Ishikawa (cell line): ENCODE measurements at regions not wholly inside any gene's neighbourhood (a gene's known extent, or its start where the extent isn't known, plus 50 kb on each side); places are given as distances from the start of the nearest gene placed in this dataset.

Experiments
- CEBPB ChIP-seq: IDR thresholded peaks from 2 replicates; pipeline ENCODE4 v1.6.1; 2012
- CREB1 ChIP-seq: IDR thresholded peaks from 2 replicates; pipeline ENCODE4 v1.6.1; 2012; ENCODE audit warnings: low read depth
- EGR1 ChIP-seq: IDR thresholded peaks from 2 replicates; pipeline ENCODE4 v1.6.1; 2012
- EP300 ChIP-seq: IDR thresholded peaks from 2 replicates; pipeline ENCODE4 v1.6.1; 2012; ENCODE audit warnings: borderline replicate concordance
- FOXM1 ChIP-seq: IDR thresholded peaks from 2 replicates; pipeline ENCODE4 v1.6.1; 2012; ENCODE audit warnings: low read depth, borderline replicate concordance
- NFIC ChIP-seq: IDR thresholded peaks from 2 replicates; pipeline ENCODE4 v1.6.1; 2012
- RAD21 ChIP-seq: IDR thresholded peaks from 2 replicates; pipeline ENCODE4 v1.6.1; 2012; ENCODE audit warnings: low read depth
- TAF1 ChIP-seq: IDR thresholded peaks from 2 replicates; pipeline ENCODE4 v1.6.1; 2012; ENCODE audit warnings: low read depth, mild to moderate bottlenecking
- TCF12 ChIP-seq: IDR thresholded peaks from 2 replicates; pipeline ENCODE4 v1.6.1; 2012; ENCODE audit warnings: low read depth
- TEAD4 ChIP-seq: IDR thresholded peaks from 2 replicates; pipeline ENCODE4 v1.6.1; 2012
- YY1 ChIP-seq: IDR thresholded peaks from 2 replicates; pipeline ENCODE4 v1.6.1; 2012; ENCODE audit warnings: low read depth
- ZBTB7A ChIP-seq: IDR thresholded peaks from 2 replicates; pipeline ENCODE4 v1.6.1; 2012; ENCODE audit warnings: low read depth
- TF ChIP-seq, protein P1 (sequence below): IDR thresholded peaks from 2 replicates; pipeline ENCODE4 v1.6.1; 2012
- TF ChIP-seq, protein P2 (sequence below): IDR thresholded peaks from 2 replicates; pipeline ENCODE4 v1.6.1; 2012; ENCODE audit warnings: low read depth, mild to moderate bottlenecking
- TF ChIP-seq, protein P3 (sequence below): IDR thresholded peaks from 2 replicates; pipeline ENCODE4 v1.6.1; 2012

DNA sequence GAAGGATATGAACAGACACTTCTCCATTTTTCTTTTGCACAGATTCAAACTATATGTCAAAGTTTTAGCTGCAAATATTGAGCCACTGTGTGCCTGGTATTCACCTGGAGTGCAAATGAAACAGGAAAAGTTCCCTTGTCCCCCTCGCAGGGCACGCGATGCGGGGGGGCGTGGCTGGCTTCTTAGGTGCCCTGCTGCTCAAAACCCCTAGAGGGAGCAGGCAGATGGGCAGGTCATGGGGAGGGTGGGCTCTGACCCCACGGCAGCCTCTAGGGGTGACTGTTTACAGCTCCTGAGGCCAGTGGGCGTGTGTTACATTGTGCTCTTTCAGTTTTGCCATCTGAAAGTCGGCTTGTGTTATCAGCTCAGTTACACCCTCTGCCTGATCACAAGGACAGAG, 931.2 kb upstream of the B3GALT2 start:
- TF ChIP-seq ZBTB7A (no peak), YY1 (no peak), EGR1 (no peak), CEBPB (no peak)

DNA sequence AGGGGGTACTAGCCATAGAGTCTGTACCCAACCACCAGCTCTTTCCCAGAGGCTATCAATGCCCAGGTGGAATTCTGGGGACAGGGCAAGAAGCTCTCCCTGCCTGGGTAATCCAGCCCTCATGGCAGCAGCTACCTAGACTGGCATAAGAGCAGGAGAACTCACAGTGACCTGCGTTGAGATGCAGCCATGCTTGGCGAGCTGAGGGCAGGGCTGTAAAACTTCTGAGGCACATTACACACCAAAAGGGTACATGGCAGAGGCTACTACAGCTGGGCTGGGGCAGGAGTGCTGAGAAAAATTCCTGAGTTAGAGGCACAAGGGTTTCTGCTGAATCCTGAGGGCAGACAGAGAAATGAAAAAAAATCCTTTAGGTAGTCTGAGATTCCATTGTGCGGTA, 927.9 kb upstream of the B3GALT2 start:
- TF ChIP-seq EP300 (no peak), YY1 (no peak), TEAD4 (no peak), ZBTB7A (no peak), FOXM1 (no peak), TCF12 (no peak), CEBPB (no peak), RAD21 (no peak), TAF1 (no peak), EGR1 (no peak), NFIC (no peak), CREB1 (no peak)
- TF ChIP-seq, protein P1, sequence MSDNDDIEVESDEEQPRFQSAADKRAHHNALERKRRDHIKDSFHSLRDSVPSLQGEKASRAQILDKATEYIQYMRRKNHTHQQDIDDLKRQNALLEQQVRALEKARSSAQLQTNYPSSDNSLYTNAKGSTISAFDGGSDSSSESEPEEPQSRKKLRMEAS: no peak
- TF ChIP-seq, protein P2, sequence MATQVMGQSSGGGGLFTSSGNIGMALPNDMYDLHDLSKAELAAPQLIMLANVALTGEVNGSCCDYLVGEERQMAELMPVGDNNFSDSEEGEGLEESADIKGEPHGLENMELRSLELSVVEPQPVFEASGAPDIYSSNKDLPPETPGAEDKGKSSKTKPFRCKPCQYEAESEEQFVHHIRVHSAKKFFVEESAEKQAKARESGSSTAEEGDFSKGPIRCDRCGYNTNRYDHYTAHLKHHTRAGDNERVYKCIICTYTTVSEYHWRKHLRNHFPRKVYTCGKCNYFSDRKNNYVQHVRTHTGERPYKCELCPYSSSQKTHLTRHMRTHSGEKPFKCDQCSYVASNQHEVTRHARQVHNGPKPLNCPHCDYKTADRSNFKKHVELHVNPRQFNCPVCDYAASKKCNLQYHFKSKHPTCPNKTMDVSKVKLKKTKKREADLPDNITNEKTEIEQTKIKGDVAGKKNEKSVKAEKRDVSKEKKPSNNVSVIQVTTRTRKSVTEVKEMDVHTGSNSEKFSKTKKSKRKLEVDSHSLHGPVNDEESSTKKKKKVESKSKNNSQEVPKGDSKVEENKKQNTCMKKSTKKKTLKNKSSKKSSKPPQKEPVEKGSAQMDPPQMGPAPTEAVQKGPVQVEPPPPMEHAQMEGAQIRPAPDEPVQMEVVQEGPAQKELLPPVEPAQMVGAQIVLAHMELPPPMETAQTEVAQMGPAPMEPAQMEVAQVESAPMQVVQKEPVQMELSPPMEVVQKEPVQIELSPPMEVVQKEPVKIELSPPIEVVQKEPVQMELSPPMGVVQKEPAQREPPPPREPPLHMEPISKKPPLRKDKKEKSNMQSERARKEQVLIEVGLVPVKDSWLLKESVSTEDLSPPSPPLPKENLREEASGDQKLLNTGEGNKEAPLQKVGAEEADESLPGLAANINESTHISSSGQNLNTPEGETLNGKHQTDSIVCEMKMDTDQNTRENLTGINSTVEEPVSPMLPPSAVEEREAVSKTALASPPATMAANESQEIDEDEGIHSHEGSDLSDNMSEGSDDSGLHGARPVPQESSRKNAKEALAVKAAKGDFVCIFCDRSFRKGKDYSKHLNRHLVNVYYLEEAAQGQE: no peak
- TF ChIP-seq, protein P3, sequence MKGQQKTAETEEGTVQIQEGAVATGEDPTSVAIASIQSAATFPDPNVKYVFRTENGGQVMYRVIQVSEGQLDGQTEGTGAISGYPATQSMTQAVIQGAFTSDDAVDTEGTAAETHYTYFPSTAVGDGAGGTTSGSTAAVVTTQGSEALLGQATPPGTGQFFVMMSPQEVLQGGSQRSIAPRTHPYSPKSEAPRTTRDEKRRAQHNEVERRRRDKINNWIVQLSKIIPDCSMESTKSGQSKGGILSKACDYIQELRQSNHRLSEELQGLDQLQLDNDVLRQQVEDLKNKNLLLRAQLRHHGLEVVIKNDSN: no peak

DNA sequence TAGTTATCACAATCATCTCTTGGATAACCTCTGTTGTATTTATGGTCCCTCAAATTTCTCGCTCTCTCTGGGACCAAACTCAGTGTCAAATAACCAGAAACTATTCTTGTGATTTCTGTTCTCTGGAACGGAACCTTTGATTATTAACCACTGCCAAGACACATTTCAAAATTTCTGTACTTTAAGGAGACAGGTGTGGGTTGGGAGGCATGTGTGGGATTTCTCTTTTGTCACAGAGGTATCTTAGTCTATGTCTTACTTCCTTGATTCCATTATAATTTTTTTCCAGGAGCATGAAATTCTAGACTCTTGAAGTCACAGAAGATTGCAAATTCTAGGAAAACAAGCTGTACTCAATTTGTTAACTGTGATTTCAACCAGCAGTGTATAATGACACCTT, 919.0 kb upstream of the B3GALT2 start:
- TF ChIP-seq EGR1 (no peak), NFIC (no peak), YY1 (no peak), TEAD4 (no peak), TCF12 (no peak)
- TF ChIP-seq, protein P3: no peak
- TF ChIP-seq, protein P2: no peak

DNA sequence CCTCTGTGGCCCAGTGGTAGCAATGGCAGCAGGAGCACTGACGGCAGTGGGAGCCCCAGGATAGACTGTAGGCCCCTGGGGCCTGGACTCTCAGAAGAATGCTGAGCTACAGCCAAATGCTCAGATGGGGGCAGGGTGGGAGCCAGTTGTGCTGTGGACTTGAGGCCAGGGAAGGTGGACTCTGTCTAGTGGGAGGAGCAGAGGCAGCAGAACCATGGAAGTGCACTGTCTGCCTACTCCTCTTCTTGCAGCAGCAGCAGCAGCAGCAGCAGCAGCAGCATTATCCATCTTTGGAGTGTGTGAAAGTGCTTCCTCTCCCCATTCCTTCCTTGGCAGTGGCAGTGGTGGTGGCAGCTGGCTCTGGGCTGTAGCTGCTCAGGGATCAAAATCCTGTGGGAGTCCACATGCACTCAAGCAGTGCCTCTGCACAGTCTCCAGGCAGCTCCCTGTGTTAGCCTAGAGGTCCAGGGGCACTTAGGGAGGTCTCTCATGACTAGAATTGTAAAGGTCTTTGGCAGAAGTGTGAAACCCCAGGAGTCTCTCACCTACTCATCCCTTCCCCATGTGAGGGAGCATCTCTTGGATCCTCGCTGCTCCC, 917.9 kb upstream of the B3GALT2 start:
- no peak for TF ChIP-seq NFIC
- no peak for TF ChIP-seq RAD21
- TF ChIP-seq EP300: no peak

DNA sequence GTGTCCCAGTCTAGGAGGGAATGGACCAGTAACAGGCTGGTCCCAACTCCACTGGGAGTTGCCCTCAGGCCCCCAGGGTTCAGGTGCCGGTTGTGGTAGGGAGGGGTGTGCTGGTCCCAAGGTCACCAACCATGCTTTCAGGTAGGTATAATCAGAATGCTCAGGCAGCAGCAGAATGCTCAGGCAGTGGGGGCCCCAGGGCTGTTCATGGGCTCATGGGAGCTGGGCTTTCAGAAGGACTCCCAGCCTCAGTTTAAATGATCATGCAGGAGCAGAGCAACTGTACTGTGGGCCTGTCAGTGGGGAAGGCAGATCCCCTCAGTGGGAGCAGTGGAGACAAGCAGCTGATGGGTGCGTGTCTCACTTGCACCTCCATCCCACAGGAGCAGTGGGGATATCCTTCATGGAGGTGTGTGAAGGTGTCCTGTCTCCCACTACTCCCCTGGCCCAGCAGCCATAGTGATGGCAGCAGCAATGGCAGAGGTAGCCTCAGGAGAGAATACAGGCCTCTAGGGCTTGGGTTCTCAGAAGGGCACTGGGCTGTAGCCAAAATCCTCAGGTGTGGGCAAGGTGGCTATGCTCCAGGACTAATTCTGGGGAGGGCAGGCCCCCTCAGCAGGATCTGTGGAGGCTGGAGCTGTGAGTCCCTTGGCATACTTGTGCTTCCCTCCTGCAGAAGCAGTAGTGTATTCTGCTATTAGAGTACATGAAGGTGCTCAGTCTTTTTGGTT, 917.3 kb upstream of the B3GALT2 start:
- TF ChIP-seq FOXM1 (no peak), ZBTB7A (no peak), CEBPB (no peak), EGR1 (no peak), NFIC (no peak), YY1 (no peak), TEAD4 (no peak)

DNA sequence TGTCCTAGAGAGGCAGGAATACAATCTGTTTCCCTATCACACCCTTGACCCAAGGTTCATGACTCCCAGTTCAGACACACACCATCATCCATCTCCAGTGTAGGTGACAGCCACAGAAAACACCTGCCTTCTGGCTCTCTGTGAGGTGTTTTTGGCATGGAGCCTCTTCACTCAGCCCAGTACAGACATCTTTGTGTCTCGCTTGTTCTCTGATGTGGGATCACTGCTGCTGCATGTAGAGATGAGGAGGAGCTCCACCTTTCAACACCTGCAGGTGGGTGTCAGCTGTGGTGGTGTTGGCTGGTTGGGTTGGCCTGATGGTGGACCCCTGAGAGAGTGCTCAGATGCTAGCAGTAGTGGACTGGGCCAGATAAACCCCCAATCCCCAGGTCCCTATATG, 916.7 kb upstream of the B3GALT2 start:
- TF ChIP-seq ZBTB7A: no peak
- TF ChIP-seq YY1: no peak
- no peak for TF ChIP-seq RAD21
- TF ChIP-seq TAF1: no peak
- TF ChIP-seq, protein P1: no peak

DNA sequence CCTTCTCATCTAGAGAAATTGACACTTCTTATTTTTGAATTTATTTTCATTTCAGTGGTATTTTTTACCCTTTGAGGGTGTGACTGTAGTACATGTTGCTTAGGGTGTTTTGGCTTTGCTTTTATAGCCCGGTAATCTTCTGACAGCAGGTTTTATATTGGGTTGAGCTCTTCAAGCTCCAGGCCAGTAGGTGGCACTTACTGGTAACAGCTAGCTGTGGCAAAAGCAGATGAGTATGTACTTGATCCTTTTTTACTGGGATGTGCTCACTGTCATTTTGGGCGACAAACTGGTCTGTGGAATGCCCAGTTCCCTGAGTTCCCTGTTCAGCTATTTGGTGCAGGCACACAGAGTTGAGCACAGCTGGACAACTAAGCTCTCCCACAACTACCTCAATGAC, 916.2 kb upstream of the B3GALT2 start:
- TF ChIP-seq CEBPB (no peak), RAD21 (0 out of 2 replicates have a peak, but pooled peaks have one; percentile 18)
